ENCODE measurements at regions not wholly inside any gene's neighbourhood (a gene's known extent, or its start where the extent isn't known, plus 50 kb on each side); places are given as distances from the start of the nearest gene placed in this dataset.

GRCh38 chr4:124478470-124478869, 234.1 kb downstream of the ANKRD50 start:
- no peak for DNase-seq (ENCODE audit: low read depth)

DNA sequence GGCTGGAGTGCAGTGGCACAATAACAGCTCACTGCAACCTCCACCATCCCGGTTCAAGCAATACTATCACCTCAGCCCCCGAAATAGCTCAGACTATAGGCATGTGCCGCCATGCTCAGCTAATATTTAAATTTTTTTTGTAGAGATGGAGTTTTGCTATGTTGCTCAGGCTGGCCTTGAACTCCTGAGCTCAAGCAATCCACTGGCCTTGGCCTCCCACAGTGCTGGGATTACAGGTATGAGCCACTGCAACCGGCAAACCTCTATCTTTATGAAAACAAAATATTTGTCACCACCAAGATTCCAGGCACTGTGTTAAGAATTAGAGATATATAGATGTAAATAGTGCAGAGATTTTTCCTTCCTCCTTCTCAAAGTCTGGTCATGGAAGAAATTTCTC, 232.5 kb downstream of the ANKRD50 start:
- DNase-seq (ENCODE audit: low read depth): no peak

DNA sequence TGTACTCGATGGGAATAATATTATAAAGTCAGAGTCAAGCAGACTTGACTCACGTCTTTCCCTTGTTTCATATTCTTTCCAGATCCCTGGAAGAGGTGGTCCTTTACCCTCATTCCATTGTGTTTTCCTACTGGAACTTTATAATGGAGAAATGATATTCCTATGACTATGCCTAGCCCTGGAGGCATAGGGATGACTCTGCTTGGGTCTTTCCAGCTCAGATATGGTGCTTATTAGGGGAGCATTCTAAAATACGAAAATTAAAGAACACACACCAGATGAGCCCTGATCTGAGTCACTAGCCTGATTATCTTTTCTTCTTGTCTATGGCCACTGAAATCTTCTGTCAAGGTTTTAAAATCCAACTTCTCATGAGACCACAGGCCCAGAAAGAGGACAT, 231.4 kb downstream of the ANKRD50 start:
- DNase-seq (ENCODE audit: low read depth): no peak

- DNase-seq (ENCODE audit: low read depth): no peak
Measured at GRCh38 chr4:124483048-124483906, 229.3 kb downstream of the ANKRD50 start.

- no peak for DNase-seq (ENCODE audit: low read depth)
Measured at GRCh38 chr4:124484008-124484407, 228.5 kb downstream of the ANKRD50 start.

GRCh38 chr4:124484940-124485339, 227.6 kb downstream of the ANKRD50 start:
- no peak for DNase-seq (ENCODE audit: low read depth)

GRCh38 chr4:124486423-124486822, 226.1 kb downstream of the ANKRD50 start:
- no peak for DNase-seq (ENCODE audit: low read depth)

GRCh38 chr4:124487651-124488050, 224.9 kb downstream of the ANKRD50 start:
- no peak for DNase-seq (ENCODE audit: low read depth)

DNA sequence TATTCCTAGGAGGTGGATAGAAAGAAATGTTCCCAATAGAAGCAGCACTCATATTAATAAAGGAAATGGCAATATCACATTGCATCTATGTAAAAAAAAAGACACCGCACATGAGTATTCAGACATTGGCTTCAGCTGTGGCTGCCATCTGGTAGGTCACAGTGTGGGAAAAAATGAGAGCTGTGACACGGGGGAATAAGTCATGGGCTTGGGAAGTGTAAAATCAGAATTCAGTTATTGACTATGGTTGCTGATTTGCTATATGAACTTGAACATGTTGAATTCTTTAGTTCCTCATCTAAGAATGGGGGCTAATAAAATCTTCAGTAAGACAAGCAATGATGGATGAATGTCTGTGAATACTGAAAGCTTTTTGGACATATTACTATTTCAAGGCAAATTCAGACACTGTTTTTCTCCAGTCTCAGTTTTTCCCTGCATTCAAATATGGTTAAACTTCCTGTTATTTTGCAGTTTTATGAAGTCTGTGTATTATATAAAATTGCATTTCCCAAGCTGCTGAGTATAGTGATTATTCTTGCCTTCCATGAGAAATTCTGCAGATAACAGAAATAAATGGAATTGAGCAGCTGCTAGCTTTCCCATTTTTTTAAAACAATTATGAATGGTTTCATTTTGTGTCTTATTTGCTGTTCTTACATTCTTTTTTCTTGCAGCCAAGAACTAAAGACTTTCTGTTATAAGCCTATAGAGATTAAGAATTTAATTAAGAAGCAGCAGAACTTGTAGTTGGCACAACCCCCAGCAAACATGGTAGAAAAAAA, 221.0 kb downstream of the ANKRD50 start:
- DNase-seq (ENCODE audit: low read depth): no peak

DNA sequence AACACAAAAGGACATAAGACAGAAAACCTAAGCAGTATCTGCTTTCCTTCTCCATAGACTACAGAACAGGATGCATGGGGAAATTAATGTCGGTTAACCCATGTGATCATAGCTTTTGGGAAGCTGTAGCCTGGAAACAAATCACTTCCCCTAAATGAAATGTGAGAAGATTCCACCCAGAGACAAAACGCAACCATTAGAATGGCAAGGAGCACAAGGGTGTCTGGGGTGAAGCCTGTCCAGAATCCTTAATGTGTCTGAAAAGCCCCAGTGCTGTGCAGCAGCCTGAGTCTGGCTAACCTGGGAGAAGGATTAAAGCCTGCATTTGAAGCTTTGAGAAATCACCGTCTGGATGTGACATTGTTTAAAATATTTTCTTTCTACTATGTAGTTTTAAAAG, 213.3 kb downstream of the ANKRD50 start:
- DNase-seq (ENCODE audit: low read depth): no peak

- no peak for DNase-seq (ENCODE audit: low read depth)
Measured at GRCh38 chr4:124501576-124501975, 211.0 kb downstream of the ANKRD50 start.

- no peak for DNase-seq (ENCODE audit: low read depth)
Measured at GRCh38 chr4:124504431-124504830, 208.1 kb downstream of the ANKRD50 start.

- no peak for DNase-seq (ENCODE audit: low read depth)
Measured at GRCh38 chr4:124505211-124505610, 207.3 kb downstream of the ANKRD50 start.

- no peak for DNase-seq (ENCODE audit: low read depth)
Measured at GRCh38 chr4:124509151-124509550, 203.4 kb downstream of the ANKRD50 start.

GRCh38 chr4:124514588-124514987, 197.9 kb downstream of the ANKRD50 start:
- DNase-seq (ENCODE audit: low read depth): no peak

DNA sequence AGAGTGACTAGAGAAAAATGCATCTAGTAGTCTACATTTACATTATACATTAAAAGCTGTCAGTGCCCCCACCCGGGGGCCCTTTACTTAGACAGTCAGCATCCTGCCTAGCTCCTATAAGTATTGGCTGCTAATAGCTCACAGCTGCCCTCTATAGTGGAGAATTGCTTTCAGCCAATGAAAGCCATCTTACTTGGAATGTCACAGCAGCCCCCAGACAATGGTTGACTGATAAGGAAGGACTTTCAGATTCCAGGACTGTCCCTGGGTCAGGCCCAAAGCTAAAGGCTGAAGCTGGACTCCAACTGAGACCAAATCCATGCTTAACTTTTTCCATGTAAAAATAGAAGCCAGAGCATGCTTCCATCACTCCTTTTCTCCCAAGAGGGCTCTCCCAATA, 196.9 kb downstream of the ANKRD50 start:
- no peak for DNase-seq (ENCODE audit: low read depth)

DNA sequence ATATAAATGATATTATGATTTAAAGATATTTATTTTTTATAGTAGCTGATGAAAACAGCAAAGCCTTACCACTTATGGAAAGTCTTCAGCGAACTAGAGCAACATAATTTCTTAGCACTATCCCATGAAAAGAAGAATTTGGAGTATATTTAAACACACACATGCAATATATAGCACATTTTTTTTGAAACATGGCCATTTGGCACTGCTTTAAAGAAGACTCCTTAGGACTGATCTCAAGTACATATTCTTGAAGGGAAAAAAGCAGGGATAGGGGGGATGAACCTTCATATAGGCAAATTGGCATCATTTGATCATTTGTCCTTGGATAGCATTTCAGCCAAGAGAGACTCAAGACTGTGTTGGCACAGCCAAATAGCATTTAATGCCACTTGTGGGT, 193.3 kb downstream of the ANKRD50 start:
- DNase-seq (ENCODE audit: low read depth): no peak

DNA sequence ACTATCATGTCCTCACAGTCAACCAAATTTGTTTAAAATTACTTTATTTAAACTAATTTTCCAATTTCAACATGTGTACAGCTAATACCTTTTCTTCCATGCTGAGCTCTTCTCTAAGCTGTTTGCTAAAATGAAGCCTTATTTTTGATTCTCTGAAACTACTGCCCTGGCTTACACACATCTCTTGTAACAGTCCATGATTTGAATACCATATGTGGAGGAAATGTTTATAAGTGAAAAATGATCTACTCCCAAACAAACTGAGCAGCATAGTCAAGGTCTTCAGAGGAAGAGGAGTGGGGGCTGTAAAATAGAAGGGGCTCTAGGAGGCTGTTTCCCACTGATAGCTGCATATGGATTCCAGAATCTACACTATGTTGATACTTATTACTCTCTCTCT, 188.7 kb downstream of the ANKRD50 start:
- no peak for DNase-seq (ENCODE audit: low read depth)

DNA sequence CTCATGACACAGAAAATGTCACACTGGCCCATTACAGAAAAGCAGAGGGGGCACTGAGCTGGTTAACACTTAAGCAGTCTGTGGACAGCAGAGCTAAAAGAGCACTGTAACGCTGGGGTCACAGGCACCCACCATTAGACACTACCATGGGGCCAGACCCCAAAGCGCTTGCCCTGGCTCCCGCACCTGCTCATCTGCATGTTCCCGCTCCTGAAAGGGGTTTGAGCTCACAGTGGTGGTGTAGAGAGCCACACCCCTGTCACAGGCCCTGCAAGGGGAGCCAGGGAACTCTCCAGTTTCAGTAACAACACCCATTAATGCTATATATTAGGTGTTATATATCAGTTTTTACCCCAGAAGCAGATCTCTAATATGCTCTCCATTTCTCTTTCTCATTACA, 187.0 kb downstream of the ANKRD50 start:
- DNase-seq (ENCODE audit: low read depth): no peak

DNA sequence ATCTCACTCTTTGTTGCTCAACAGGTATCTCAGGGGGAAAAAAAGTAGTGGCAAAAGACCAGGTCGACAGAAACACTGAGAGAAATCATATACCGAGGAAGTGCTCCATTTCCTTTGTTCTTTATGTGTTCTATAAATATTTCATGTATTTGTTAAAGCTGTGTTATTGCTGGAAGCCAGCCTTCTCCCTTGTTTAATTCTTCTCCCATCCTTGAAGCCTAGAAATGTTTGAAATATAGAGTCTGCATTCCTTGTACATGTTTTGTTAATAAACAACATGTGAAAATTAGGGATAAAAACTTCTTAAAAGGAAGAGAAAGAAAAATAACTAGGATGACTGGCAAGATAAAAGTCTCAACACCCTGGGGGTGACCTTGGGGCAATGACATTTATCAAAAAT, 186.2 kb downstream of the ANKRD50 start:
- no peak for DNase-seq (ENCODE audit: low read depth)

DNA sequence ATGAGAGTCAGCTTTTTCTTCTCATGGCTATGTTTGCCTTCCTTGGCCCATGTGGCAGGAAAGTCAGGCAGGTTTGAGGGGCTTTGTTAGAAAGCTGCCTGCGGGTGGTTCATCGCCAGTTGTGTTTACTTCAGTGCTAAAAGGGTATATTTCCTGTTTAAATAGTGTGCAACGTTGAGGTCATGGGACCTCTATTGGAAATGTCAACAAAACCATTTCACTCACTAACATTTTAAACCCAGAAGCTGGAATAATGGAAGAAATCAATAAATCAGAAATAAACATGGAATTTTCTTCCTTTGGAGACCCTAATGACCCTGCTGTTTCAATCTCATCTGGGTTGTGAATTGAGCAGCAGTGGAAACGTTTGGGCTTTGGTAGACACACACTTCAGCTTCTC, 185.8 kb downstream of the ANKRD50 start:
- DNase-seq (ENCODE audit: low read depth): no peak

DNA sequence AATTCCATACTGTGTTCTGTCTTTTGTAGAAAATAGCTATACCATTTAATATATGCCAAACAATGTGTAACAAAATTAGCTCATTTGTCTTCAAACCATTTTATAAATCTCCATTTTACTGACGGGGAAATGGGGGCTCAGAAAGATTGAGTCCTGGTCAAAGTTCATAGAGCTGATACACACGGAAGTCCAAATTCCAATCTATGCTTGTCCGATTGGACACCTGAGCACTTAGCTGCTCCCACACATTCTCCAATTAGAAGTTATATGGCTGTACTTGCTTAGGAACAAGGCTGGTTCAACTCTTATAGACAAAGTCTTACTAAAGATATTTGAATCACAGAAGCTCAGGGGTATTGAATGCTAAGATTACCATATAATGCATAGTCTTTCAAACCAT, 185.2 kb downstream of the ANKRD50 start:
- DNase-seq (ENCODE audit: low read depth): no peak

DNA sequence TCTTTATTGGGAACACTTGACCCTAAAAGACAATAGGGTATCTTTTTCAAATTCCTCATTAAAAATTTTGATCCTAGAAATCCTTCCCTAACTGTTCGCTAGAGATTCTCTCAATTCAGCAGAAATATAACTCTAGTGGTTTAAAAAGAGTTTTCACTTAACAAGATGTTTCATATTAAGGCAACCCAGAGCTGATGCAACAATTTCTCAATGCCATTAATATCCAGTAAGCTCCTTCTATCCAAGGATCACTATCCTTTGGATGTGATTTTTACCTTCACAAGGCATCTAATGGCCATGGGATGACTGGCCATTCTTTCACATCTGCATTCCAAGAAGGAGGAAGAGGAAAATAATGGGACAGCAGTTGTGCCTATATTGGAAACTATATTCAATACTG, 183.4 kb downstream of the ANKRD50 start:
- no peak for DNase-seq (ENCODE audit: low read depth)
